ENCODE measurements at regions not wholly inside any gene's neighbourhood (a gene's known extent, or its start where the extent isn't known, plus 50 kb on each side); places are given as distances from the start of the nearest gene placed in this dataset.
"Not testable (repeated sequence)": the region's sequence is repeated elsewhere in the genome, so short reads cannot be mapped to it uniquely, and the experiment has no call there.

DNA sequence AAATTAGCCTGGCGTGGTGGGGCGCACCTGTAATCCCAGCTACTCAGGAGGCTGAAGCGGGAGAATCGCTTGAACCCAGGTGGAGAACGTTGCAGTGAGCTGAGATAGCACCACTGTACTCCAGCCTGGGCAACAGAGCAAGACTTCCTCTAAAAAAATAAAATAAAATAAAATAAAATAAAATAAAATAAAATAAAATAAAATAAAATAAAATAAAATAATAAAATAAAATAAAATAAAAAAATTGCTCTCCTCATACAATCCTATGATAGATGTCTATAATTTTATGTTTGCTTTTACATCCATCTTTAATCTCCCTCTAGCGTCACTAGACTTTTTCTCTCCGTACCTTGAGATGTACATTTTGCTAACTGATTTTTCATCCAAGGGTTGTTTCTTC lies 51.8 kb upstream of the CPSF6 start:
- DNase-seq (ENCODE audit: low read depth in 2 of 2), result not testable (repeated sequence)

DNA sequence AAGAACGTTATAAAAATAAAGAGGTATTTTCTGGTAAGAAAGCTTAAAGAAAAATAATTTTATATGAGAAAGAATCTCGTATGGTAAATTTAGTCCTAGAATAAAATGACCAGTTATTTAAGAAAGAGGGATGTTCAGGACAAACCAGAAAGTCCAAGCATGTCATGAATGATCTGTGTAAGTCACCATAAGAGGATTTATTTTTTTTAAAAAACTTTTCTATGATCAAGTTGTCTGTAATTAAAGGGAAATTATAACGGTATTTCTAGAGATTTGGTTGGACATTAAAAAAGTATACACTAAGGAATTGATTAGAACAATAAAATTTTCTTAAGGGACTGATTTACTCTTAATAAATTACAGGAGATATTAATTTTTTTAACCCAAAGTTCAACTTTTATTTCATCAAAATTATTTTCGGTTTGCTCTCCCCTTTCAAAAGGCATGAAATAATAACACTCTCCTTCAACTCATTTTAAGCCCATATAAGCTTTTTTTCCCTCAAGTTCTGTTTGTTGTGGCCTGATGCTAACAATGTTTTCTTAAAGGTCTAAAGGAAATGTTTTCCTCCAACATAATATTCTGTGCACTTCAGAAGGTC lies 49.9 kb upstream of the CPSF6 start:
- DNase-seq (ENCODE audit: low read depth in 2 of 2), result no peak
